Vagina (tissue), 2 donors: ENCODE measurements at regions not wholly inside any gene's neighbourhood (a gene's known extent, or its start where the extent isn't known, plus 50 kb on each side); places are given as distances from the start of the nearest gene placed in this dataset.

Experiments used
- CTCF ChIP-seq, 3 experiments: fragments of 450-650 bp in 2 of 3; fragments of 200-600 bp in 1 of 3; sonication (generic) in 1 of 3; IDR thresholded peaks; one replicate each; pipeline ENCODE4 v1.5.1; 2017 to 2019; ENCODE audit warnings: antibody characterized with exemption in 3 of 3, mild to moderate bottlenecking in 2 of 3, moderate library complexity in 2 of 3
- POLR2AphosphoS5 ChIP-seq, 2 donors: sonication (generic); formaldehyde crosslinking; IDR thresholded peaks; one replicate each; pipeline ENCODE4 v1.9.0; 2017; ENCODE audit warnings: antibody characterized with exemption in 2 of 2, mild to moderate bottlenecking in 2 of 2, low read depth in 1 of 2; ENCODE audit not compliant: insufficient read depth in 1 of 2

DNA sequence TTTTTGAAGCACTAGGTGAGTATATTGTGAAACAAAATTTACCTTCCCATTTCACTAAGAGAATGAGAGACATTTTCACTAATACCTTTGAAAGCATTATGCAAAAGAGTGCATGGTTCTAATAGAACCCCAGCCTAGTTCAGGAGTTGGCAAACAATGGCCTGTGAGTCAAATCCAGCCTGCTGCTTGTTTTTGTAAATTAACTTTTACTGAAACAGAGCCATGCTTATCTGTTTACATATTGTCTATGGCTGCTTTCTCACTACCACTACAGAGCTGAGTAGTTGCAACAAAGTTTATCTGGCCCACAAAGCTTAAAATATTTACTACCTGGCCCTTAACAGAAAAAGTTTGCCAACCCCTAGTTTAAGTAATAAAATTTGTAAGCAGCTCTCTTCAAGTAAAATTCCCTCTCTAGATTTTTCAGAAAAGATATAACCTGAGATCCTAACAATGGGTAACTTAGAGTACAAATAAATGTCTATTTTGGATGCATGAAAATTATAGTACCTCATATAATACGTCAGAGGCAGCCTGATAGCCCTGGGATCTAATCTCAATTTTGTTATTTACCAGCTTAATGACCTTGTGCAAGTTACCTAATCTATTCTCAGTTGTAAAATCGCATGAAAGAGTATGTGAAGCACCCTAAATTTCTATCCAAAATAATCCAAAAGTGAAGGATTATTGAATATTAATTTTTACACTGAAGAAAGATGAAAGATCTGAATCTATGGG lies 50.7 kb upstream of the ARL15 start:
- TF ChIP-seq CTCF (IDR thresholded peaks at IDR 0.05) (no peak), POLR2AphosphoS5 (IDR thresholded peaks at IDR 0.05; ENCODE audit: insufficient read depth in 1 of 2, low read depth in 1 of 2) (no peak)
